HepG2 (cell line): ENCODE measurements at regions not wholly inside any gene's neighbourhood (a gene's known extent, or its start where the extent isn't known, plus 50 kb on each side); places are given as distances from the start of the nearest gene placed in this dataset.
A peak's percentile ranks its signal among the peaks of the same experiment; 100 is the strongest.

ENCODE experiments used
- ETV5 ChIP-seq: IDR thresholded peaks from 2 replicates; pipeline ENCODE4 v1.6.1; 2018; ENCODE audit warnings: missing biosample characterization, missing genetic modification reagents, inconsistent platforms, borderline replicate concordance
- HCFC1 ChIP-seq: fragments of 150-350 bp; IDR thresholded peaks from 2 replicates; pipeline ENCODE4 v1.6.1; 2014; ENCODE audit warnings: low read depth, low read length
- HNF4G ChIP-seq, 2 experiments: sonication (generic) in 1 of 2; formaldehyde crosslinking in 1 of 2; IDR thresholded peaks; 2 replicates each; pipeline versions ENCODE4 v1.4.0 to v1.6.1; 2011 to 2020; ENCODE audit warnings: borderline replicate concordance in 2 of 2, low read depth in 2 of 2, mild to moderate bottlenecking in 2 of 2, low read length in 1 of 2, missing genetic modification reagents in 1 of 2, moderate library complexity in 1 of 2
- MAZ ChIP-seq, 2 experiments: sonication (generic) in 1 of 2; formaldehyde crosslinking in 1 of 2; IDR thresholded peaks; 2 replicates each; pipeline versions ENCODE4 v1.5.0 to v1.6.1; 2012 to 2020; ENCODE audit warnings: low read depth in 2 of 2, mild to moderate bottlenecking in 2 of 2, borderline replicate concordance in 1 of 2, improper control_type of control experiment in 1 of 2, low read length in 1 of 2, missing genetic modification reagents in 1 of 2, moderate library complexity in 1 of 2
- MXI1 ChIP-seq: IDR thresholded peaks from 3 replicates; pipeline ENCODE4 v1.6.1; 2012; ENCODE audit warnings: low read depth, low read length, inconsistent platforms, borderline replicate concordance
- MYNN ChIP-seq: sonication (generic); formaldehyde crosslinking; IDR thresholded peaks from 2 replicates; pipeline ENCODE4 v1.4.0; 2020; ENCODE audit warnings: mild to moderate bottlenecking, low read depth, missing genetic modification reagents
- NAIF1 ChIP-seq: sonication (generic); formaldehyde crosslinking; IDR thresholded peaks from 2 replicates; pipeline ENCODE4 v1.5.0; 2020; ENCODE audit warnings: mild to moderate bottlenecking, missing genetic modification reagents, borderline replicate concordance
- NCOA2 ChIP-seq: sonication (generic); formaldehyde crosslinking; IDR thresholded peaks from 2 replicates; pipeline ENCODE4 v1.8.0; 2022; ENCODE audit warnings: inconsistent platforms
- PITX1 ChIP-seq: sonication (generic); formaldehyde crosslinking; IDR thresholded peaks from 2 replicates; pipeline ENCODE4 v1.5.1; 2020; ENCODE audit warnings: mild to moderate bottlenecking, missing genetic modification reagents
- RARA ChIP-seq: IDR thresholded peaks from 2 replicates; pipeline ENCODE4 v1.6.1; 2016; ENCODE audit warnings: missing genetic modification reagents, missing compliant biosample characterization
- RFXAP ChIP-seq: sonication (generic); formaldehyde crosslinking; IDR thresholded peaks from 2 replicates; pipeline ENCODE4 v1.4.0; 2020; ENCODE audit warnings: missing genetic modification reagents, borderline replicate concordance
- RXRB ChIP-seq: IDR thresholded peaks from 2 replicates; pipeline ENCODE4 v1.6.1; 2016; ENCODE audit warnings: borderline replicate concordance, missing genetic modification reagents, missing compliant biosample characterization
- SALL2 ChIP-seq: sonication (generic); formaldehyde crosslinking; IDR thresholded peaks from 2 replicates; pipeline ENCODE4 v1.8.1; 2023; ENCODE audit warnings: mild to moderate bottlenecking, missing genetic modification reagents, inconsistent platforms
- STAT6 ChIP-seq: sonication (generic); formaldehyde crosslinking; IDR thresholded peaks from 2 replicates; pipeline ENCODE4 v1.4.0; 2020; ENCODE audit warnings: missing genetic modification reagents, mild to moderate bottlenecking, borderline replicate concordance
- XRCC5 ChIP-seq: fragments of 200-400 bp; formaldehyde crosslinking; optimal IDR thresholded peaks from 2 replicates; pipeline ENCODE3; 2017; ENCODE audit warnings: mild to moderate bottlenecking, low read length
- ZFP1 ChIP-seq: IDR thresholded peaks from 2 replicates; pipeline ENCODE4 v1.6.1; 2016
- ZNF543 ChIP-seq: sonication (generic); formaldehyde crosslinking; IDR thresholded peaks from 2 replicates; pipeline ENCODE4 v1.4.0; 2020; ENCODE audit warnings: mild to moderate bottlenecking, missing genetic modification reagents
- ZNF564 ChIP-seq: sonication (generic); formaldehyde crosslinking; IDR thresholded peaks from 2 replicates; pipeline ENCODE4 v1.8.1; 2023; ENCODE audit warnings: mild to moderate bottlenecking, missing genetic modification reagents
- ZNF724P ChIP-seq: sonication (generic); formaldehyde crosslinking; IDR thresholded peaks from 2 replicates; pipeline ENCODE4 v1.8.0; 2022; ENCODE audit warnings: missing genetic modification reagents, borderline replicate concordance
- ZNF768 ChIP-seq: sonication (generic); formaldehyde crosslinking; IDR thresholded peaks from 2 replicates; pipeline ENCODE4 v1.4.0; 2020; ENCODE audit warnings: missing genetic modification reagents
- TF ChIP-seq, protein P1 (sequence below): fragments of 450-650 bp; IDR thresholded peaks from 2 replicates; pipeline ENCODE4 v1.6.1; 2016
- TF ChIP-seq, protein P2 (sequence below): sonication (generic); formaldehyde crosslinking; IDR thresholded peaks from 2 replicates; pipeline ENCODE4 v1.5.0; 2020; ENCODE audit warnings: mild to moderate bottlenecking, missing genetic modification reagents, borderline replicate concordance

DNA sequence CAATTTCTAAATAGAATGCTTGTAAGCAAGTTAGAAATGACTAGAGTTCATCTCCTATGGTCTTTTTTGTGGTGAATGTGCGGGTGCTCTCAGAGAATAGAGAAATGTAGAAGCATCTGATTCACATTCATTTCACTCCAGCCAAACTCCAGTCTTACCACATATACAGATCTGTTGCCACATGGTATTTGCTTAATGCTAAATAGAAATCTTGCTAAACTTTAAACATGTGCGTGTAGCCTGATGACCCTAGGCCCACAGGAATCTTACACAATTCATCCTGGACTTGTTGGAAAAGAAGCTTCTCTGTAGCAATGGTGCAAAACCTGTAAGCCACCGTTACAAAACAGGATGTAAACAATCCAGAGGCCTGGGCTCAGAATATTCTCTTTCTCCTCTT is 135.2 kb downstream of the PCSK1 start (continued):
- TF ChIP-seq, protein P1, sequence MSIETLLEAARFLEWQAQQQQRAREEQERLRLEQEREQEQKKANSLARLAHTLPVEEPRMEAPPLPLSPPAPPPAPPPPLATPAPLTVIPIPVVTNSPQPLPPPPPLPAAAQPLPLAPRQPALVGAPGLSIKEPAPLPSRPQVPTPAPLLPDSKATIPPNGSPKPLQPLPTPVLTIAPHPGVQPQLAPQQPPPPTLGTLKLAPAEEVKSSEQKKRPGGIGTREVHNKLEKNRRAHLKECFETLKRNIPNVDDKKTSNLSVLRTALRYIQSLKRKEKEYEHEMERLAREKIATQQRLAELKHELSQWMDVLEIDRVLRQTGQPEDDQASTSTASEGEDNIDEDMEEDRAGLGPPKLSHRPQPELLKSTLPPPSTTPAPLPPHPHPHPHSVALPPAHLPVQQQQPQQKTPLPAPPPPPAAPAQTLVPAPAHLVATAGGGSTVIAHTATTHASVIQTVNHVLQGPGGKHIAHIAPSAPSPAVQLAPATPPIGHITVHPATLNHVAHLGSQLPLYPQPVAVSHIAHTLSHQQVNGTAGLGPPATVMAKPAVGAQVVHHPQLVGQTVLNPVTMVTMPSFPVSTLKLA = peak; percentile 83
- TF ChIP-seq ZNF543 (CRISPR knock-in tag) = no peak
- TF ChIP-seq ETV5 = peak; percentile 92; the same call in 1 of the 2 replicates
- no peak for TF ChIP-seq MAZ (IDR thresholded peaks at IDR 0.05; ENCODE audit: borderline replicate concordance, low read depth, low read length)
- 0 out of 2 replicates have a peak, but pooled peaks have one; percentile 31 for TF ChIP-seq MAZ (CRISPR knock-in tag; IDR thresholded peaks at IDR 0.05; ENCODE audit: low read depth)
- TF ChIP-seq MYNN (CRISPR knock-in tag) = no peak
- TF ChIP-seq HNF4G (IDR thresholded peaks at IDR 0.05; ENCODE audit: borderline replicate concordance, low read depth, low read length) = peak; percentile 83
- TF ChIP-seq HNF4G (CRISPR knock-in tag; IDR thresholded peaks at IDR 0.05; ENCODE audit: borderline replicate concordance, low read depth) = peak; percentile 65; the same call in 1 of the 2 replicates
- TF ChIP-seq HCFC1 = no peak
- 0 out of 2 replicates have a peak, but pooled peaks have one; percentile 37 for TF ChIP-seq ZNF564
- TF ChIP-seq RARA (CRISPR knock-in tag) = peak; percentile 95
- no peak for TF ChIP-seq ZNF724P (CRISPR knock-in tag)
- TF ChIP-seq, protein P2, sequence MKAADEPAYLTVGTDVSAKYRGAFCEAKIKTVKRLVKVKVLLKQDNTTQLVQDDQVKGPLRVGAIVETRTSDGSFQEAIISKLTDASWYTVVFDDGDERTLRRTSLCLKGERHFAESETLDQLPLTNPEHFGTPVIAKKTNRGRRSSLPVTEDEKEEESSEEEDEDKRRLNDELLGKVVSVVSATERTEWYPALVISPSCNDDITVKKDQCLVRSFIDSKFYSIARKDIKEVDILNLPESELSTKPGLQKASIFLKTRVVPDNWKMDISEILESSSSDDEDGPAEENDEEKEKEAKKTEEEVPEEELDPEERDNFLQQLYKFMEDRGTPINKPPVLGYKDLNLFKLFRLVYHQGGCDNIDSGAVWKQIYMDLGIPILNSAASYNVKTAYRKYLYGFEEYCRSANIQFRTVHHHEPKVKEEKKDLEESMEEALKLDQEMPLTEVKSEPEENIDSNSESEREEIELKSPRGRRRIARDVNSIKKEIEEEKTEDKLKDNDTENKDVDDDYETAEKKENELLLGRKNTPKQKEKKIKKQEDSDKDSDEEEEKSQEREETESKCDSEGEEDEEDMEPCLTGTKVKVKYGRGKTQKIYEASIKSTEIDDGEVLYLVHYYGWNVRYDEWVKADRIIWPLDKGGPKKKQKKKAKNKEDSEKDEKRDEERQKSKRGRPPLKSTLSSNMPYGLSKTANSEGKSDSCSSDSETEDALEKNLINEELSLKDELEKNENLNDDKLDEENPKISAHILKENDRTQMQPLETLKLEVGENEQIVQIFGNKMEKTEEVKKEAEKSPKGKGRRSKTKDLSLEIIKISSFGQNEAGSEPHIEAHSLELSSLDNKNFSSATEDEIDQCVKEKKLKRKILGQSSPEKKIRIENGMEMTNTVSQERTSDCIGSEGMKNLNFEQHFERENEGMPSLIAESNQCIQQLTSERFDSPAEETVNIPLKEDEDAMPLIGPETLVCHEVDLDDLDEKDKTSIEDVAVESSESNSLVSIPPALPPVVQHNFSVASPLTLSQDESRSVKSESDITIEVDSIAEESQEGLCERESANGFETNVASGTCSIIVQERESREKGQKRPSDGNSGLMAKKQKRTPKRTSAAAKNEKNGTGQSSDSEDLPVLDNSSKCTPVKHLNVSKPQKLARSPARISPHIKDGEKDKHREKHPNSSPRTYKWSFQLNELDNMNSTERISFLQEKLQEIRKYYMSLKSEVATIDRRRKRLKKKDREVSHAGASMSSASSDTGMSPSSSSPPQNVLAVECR = peak; percentile 17; the same call in 1 of the 2 replicates
- TF ChIP-seq NCOA2 (CRISPR knock-in tag) = peak; percentile 96
- peak; percentile 87; the same call in 1 of the 2 replicates for TF ChIP-seq ZFP1 (CRISPR knock-in tag)
- TF ChIP-seq ZNF768 (CRISPR knock-in tag) = no peak
- TF ChIP-seq NAIF1 = no peak
- peak; percentile 63; the same call in 1 of the 2 replicates for TF ChIP-seq RFXAP (CRISPR knock-in tag)
- peak; percentile 97 for TF ChIP-seq RXRB
- TF ChIP-seq STAT6 (CRISPR knock-in tag) = 0 out of 2 replicates have a peak, but pooled peaks have one; percentile 27
- no peak for TF ChIP-seq XRCC5
- peak; percentile 75; the same call in 1 of the 3 replicates for TF ChIP-seq MXI1
- peak; percentile 53; the same call in 1 of the 2 replicates for TF ChIP-seq SALL2 (CRISPR knock-in tag)
- peak; percentile 91 for TF ChIP-seq PITX1 (CRISPR knock-in tag)
